G401 (cell line): ENCODE measurements at regions not wholly inside any gene's neighbourhood (a gene's known extent, or its start where the extent isn't known, plus 50 kb on each side); places are given as distances from the start of the nearest gene placed in this dataset.

Source experiments
- DNase-seq: peaks from one replicate; pipeline ENCODE4 v3.0.0-alpha.2; 2015; ENCODE audit warnings: low spot score
- in situ Hi-C: cut with HindIII; loops from 2 replicates; pipeline ENCODE4 v1.10.0; 2016; ENCODE audit warnings: low sequenced_read_pairs, mixed read lengths

GRCh38 chr7:130875901-130876300, 141.9 kb upstream of the KLF14 start:
- in situ Hi-C loops, result no loop called here
- no peak for DNase-seq

GRCh38 chr7:130877236-130877990, 143.4 kb upstream of the KLF14 start:
- in situ Hi-C loops, result no loop called here
- no peak for DNase-seq

DNA sequence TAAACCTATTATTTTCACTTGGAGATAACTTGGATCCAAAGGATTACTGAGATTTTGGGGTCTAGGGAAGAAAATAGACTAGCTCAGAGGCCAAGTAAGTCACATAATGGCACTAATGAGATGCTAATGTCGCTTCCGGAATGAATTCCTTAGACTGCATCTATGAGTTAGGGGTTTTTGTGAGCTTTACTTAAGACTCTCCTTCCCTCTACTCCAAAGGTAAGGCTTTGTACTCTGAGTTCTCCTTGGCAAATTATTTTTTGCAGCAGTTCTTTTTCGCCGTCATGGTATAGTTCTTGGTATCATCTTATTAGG, 143.9 kb upstream of the KLF14 start:
- no peak for DNase-seq
- in situ Hi-C loops, result no loop called here

DNA sequence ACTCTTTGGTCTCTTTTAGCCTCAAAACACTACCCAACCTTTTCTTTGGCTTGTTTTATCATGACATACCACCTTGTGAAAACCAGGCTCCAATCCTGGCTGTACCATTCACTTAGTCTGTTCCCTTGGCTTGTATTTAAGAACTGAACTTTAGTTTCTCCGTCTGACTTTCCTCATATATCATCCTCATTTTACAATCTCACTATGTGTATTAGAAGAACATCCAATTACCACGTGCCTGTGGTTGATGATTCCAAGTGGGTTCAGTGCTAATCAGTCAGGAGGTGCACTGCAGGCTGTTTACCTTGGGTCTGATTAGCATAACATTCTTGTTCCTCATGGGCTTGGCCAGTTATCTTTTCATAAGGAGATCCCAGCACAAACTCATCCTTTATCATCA, 144.8 kb upstream of the KLF14 start:
- in situ Hi-C loops, result no loop called here
- DNase-seq, result no peak

DNA sequence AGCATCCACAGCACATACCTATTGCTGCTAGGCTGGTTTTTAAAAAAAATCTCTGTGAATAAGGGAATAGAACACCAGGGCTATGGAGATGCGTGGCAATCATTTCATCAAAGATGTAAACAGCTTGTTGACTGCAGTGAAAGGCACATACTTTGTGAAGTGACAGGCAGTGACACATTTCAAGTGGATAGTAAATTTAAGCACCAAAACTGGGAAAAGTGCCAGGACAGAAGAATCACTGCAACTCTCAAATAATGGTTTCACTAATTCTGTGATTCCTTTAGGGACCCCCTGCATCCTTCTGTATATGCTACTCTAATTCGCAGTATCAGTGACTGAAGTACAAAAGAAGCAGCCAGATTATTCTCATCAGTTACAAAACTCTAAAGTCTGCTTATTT, 145.2 kb upstream of the KLF14 start:
- DNase-seq, result no peak
- in situ Hi-C loops, result no loop called here

DNA sequence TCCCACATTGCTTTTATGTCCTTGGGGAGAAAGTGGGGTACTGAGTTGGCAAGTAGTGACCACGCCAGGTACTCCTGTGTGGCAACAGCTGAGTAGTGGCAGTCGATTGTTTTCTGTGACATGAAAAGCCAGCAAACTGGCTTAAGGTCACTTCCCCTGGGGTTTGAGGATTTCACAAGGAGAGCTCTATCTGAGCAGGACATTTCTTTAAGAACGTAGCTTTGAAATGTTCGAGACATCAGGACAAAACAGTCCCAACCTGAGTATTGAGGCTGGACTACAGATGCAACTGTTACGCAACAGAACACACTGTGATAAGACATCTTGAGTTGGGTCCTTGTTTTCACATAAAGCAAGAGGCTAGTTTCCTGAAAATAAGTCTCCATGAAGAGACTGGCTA, 146.7 kb upstream of the KLF14 start:
- no peak for DNase-seq
- in situ Hi-C loops, result no loop called here

DNA sequence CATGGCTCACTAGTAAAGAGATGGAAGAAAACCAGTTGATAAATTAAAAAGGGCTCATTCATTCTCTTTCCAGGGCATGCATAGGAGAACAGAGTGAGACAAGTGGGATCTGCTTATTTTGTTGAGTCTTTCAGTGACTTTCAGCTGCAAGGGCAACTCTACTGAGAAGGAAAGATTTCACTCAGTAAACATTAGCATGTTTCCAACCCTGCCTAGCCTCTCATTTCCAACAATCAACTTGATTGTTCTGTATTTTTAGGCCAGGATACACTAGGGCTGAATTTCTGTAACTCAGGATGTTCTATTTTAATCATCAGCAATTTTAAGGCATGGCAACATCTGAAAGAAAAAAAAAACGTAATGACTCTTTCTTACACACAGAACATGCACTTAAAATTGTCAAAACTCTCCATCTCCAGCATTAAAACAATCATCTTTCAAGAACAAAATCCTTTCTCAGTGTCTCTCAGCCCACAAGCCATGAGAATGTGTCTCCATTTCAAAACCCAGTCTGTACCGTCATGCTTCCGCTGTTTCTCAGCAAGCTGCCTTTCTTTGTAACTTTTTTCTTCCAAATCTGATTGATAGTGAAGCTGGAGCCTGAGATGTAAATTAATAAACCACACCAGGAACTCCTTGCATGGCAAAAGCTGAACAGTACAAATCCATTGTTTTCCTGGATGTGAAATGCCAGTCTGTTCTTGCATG, 147.2 kb upstream of the KLF14 start:
- in situ Hi-C loops, result no loop called here

GRCh38 chr7:130881799-130882141, 147.8 kb upstream of the KLF14 start:
- no peak for DNase-seq

More for the DNA sequence above, 147.2 kb upstream of the KLF14 start:
- DNase-seq, result no peak

GRCh38 chr7:130882396-130882795, 148.4 kb upstream of the KLF14 start:
- no peak for DNase-seq
- in situ Hi-C loops, result no loop called here

More at GRCh38 chr7:130881799-130882141, 147.8 kb upstream of the KLF14 start:
- in situ Hi-C loops, result no loop called here

DNA sequence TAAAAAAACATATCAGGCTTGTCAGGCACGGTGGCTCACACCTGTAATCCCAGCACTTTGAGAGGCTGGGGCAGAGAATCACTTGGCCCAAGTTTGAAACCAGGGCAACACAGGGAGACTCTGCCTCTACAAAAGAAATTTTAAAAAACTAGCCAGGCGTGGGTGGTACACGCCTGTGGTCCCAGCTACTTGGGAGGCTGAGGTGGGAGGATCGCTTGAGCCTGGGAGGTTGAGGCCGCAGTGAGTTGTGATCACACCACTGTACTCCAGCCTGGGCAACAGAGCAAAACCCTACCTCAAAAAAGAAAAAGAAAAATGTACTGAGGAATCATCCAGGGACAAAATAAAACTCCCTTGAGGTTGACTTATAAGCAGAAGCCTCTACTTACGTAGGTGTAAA, 149.9 kb upstream of the KLF14 start:
- DNase-seq, result no peak
- in situ Hi-C loops, result no loop called here

DNA sequence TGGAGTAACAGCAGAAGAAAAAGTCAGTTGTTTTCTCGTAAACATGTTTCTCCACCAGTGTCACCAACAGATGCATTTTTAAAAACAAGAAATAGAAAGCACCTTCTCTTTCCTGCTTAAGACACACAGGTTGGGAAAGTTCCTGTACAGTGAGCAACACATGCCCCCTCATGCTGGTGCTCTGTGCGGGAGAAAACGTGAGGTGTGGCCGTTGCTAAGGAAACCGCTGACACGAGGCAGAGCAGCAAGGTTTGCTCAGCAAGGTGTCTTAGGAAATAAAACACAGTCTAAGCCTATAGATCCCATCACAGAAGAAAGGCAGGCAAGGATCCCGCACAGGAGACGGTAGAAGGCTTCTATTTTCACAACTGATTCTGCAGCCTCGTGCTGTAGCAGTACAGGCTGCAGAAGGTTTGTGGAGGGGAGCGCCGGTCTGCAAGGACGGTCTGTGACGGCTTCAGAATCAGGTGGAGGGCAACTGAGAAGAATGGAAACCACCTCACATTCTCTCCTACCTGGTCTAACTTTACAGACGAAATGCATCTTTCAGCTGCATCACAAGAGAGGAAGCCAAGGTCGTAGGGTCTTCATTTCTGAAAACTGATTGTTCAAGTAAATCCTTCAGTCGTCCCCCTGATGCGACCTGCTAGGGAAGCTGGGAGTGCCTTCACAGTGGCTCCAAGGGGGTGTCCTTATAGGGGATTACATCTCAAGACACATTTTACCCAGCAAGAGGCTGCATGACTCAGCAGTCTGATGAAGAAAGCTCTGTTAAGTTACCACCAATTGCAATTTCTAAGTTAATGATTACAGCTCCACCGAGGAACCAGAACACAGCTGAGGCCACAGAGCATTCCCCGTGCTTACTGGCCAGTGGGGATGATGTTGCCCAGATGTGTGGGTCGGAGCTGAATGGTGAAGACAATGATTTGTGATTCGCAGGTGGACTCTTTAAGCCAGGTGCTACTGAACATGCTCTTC, 150.7 kb upstream of the KLF14 start:
- no peak for DNase-seq
- in situ Hi-C loops, result no loop called here

- no peak for DNase-seq
- in situ Hi-C loops, result no loop called here
These were observed 152.6 kb upstream of the KLF14 start for GRCh38 chr7:130886438-130887135.

DNA sequence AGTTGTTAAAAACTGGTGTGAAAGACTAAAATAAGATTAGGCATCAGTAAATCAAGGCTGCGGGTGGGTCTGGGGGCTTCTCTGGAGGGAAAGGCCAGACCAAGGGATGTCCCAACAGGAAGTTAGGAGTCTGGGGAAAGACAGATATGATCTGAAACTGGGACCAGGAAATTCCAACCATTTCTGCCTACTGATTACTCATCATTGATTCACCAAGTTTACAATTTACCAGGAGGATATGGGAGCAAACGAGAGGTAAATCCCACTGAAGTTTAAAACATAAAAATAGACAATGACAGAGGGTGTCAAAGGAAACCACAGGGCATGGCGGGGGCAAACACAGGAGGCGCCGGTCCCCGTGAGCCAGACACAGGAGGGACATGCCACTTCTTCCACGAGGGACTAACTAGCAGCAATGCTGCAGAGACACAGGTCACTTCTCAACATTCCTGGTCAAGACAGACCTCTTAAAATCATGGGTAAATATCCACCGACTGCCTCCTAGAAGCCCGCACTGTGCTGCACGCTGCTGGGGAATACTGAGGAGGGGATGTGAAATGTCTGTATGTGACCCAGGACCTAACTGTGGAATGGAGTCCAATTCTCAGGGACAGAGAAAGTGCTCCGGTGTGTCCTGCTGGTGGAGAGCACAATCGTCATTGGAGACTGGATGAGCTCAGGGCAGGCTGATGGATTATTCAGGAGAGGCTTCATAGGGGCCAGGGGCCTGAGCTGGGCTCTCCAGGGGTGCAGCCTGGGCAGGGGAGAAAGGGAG, 153.4 kb upstream of the KLF14 start:
- no peak for DNase-seq
- in situ Hi-C loops, result no loop called here

GRCh38 chr7:130887957-130888371, 154.0 kb upstream of the KLF14 start:
- in situ Hi-C loops, result no loop called here
- no peak for DNase-seq

DNA sequence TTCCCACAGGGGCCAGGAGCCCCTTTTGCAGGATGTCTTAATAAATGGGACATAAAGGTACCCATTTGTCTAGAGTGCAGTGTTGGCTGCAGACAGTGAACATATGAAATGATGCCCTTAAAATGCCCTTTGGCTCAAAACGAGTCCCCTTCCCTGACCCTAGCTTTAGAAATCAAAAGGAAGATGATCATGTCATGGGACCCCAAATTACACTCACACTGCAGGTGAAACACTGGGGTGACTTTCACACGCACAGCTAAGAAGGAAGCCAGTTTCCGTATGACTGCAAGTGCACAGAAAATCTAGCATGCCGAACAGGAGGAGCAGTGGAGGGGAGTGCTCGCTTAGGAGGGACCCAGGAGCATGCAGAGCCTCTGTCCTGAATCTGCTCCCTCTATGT, 154.5 kb upstream of the KLF14 start:
- in situ Hi-C loops, result no loop called here
- no peak for DNase-seq

GRCh38 chr7:130890176-130891020, 156.4 kb upstream of the KLF14 start:
- no peak for DNase-seq
- in situ Hi-C loops, result no loop called here

- DNase-seq, result peak; percentile 47
- in situ Hi-C loops, result no loop called here
These were observed 157.5 kb upstream of the KLF14 start for GRCh38 chr7:130891254-130892094.
